ENCODE measurements at regions not wholly inside any gene's neighbourhood (a gene's known extent, or its start where the extent isn't known, plus 50 kb on each side); places are given as distances from the start of the nearest gene placed in this dataset.

DNA sequence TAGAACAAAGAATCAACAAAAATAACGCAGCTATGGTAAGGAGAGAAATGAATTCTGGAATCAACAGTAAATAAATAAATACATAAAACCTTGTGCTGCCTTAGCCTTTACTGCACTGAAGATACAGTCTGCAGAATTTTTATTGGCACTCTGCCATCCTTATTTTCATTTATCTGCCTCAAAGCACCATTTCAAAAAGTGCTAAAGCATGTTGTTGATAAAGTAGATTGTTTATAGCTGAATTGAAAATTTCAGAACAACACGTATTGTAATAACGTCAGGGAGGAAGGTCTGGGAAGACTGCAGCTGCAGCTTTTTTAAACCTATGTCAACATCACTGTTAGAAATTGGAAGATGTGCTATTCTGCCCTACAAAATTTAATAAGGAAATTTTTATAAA lies 787.2 kb downstream of the PLCL1 start:
- Histone ChIP-seq H3K4me2 (ENCODE audit: low read length) (no peak overlapping the region), H3K4me3 (ENCODE audit: low read length) (no peak overlapping the region), H4K20me1 (ENCODE audit: low read length) (no peaks in the 10 kb centered on the region), H3K79me2 (ENCODE audit: low read length) (no peaks in the 10 kb centered on the region), H3F3A (ENCODE audit: low read length, unreplicated experiment) (no peaks in the 10 kb centered on the region), H3K4me1 (ENCODE audit: insufficient read depth, low read length) (no peaks in the 10 kb centered on the region), H2AFZ (ENCODE audit: low read length) (no peak overlapping the region), H3K36me3 (ENCODE audit: low read depth, low read length) (no peaks in the 10 kb centered on the region), H3K9me2 (replicated peaks; ENCODE audit: low read length) (no peaks in the 10 kb centered on the region), H3K27ac (ENCODE audit: low read length) (no peak overlapping the region), H3K9ac (ENCODE audit: low read length) (no peak overlapping the region), H3K9me3 (ENCODE audit: low read length) (no peaks in the 10 kb centered on the region), H3K27me3 (ENCODE audit: low read length) (no peaks in the 10 kb centered on the region)
- ATAC-seq, result no peak
- no TSS peak for BruUV-seq (replicated peaks)
- ChIA-PET CTCF (no interaction called here), POLR2A (ENCODE audit: unreplicated experiment) (no interaction called here)
- no peak for DNase-seq
- TF ChIP-seq, protein P1, sequence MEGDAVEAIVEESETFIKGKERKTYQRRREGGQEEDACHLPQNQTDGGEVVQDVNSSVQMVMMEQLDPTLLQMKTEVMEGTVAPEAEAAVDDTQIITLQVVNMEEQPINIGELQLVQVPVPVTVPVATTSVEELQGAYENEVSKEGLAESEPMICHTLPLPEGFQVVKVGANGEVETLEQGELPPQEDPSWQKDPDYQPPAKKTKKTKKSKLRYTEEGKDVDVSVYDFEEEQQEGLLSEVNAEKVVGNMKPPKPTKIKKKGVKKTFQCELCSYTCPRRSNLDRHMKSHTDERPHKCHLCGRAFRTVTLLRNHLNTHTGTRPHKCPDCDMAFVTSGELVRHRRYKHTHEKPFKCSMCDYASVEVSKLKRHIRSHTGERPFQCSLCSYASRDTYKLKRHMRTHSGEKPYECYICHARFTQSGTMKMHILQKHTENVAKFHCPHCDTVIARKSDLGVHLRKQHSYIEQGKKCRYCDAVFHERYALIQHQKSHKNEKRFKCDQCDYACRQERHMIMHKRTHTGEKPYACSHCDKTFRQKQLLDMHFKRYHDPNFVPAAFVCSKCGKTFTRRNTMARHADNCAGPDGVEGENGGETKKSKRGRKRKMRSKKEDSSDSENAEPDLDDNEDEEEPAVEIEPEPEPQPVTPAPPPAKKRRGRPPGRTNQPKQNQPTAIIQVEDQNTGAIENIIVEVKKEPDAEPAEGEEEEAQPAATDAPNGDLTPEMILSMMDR (conservative IDR thresholded peaks at IDR 0.05; ENCODE audit: low read depth, low read length), result no peak
- TF ChIP-seq EZH2 (IDR thresholded peaks at IDR 0.05; ENCODE audit: low read length, unreplicated experiment) (no peak), EZH2phosphoT487 (IDR thresholded peaks at IDR 0.05; ENCODE audit: borderline replicate concordance, low read length) (no peak)
- intact Hi-C loops (cut with micrococcal nuclease), result no loop called here

DNA sequence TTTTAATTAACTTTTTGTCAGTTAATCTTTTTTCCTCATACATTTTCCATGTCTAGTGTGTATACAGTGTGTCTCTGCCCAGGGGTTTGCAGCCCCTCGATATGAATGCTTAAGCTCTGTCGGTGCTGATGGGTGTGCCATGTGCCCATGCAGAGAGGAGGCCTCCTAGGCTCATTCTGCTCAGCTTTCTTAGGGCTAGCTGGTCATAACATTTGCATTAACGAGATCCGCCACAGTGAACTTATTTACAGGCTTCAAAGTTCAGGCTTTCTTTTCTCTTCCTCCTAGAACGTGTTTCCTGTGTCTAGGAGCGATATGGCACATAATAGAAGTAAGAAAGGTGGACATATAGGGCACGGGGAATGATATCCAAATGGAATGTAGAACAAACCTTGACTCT lies 783.3 kb downstream of the PLCL1 start:
- DNase-seq (no peak), ATAC-seq (no peak)
- H3K79me2 ChIP-seq (ENCODE audit: low read length), result no peaks in the 10 kb centered on the region
- H3K36me3 ChIP-seq (ENCODE audit: low read depth, low read length), result no peaks in the 10 kb centered on the region
- intact Hi-C loops (cut with micrococcal nuclease), result no loop called here
- TF ChIP-seq EZH2 (IDR thresholded peaks at IDR 0.05; ENCODE audit: low read length, unreplicated experiment) (no peak), EZH2phosphoT487 (IDR thresholded peaks at IDR 0.05; ENCODE audit: borderline replicate concordance, low read length) (no peak)
- TF ChIP-seq, protein P1 (conservative IDR thresholded peaks at IDR 0.05; ENCODE audit: low read depth, low read length), result no peak
- no peak overlapping the region for H3K27ac ChIP-seq (ENCODE audit: low read length)
- no peak overlapping the region for H3K9ac ChIP-seq (ENCODE audit: low read length)
- CTCF ChIA-PET, result no interaction called here
- no peaks in the 10 kb centered on the region for H3K9me3 ChIP-seq (ENCODE audit: low read length)
- H3K27me3 ChIP-seq (ENCODE audit: low read length), result no peaks in the 10 kb centered on the region
- BruUV-seq (replicated peaks), result no TSS peak
- H3F3A ChIP-seq (ENCODE audit: low read length, unreplicated experiment), result no peaks in the 10 kb centered on the region
- H3K4me3 ChIP-seq (ENCODE audit: low read length), result no peak overlapping the region
- H2AFZ ChIP-seq (ENCODE audit: low read length), result no peak overlapping the region
- H3K9me2 ChIP-seq (replicated peaks; ENCODE audit: low read length), result no peaks in the 10 kb centered on the region
- no peak overlapping the region for H3K4me2 ChIP-seq (ENCODE audit: low read length)
- no peaks in the 10 kb centered on the region for H4K20me1 ChIP-seq (ENCODE audit: low read length)
- H3K4me1 ChIP-seq (ENCODE audit: insufficient read depth, low read length), result no peaks in the 10 kb centered on the region
- POLR2A ChIA-PET (ENCODE audit: unreplicated experiment), result no interaction called here

DNA sequence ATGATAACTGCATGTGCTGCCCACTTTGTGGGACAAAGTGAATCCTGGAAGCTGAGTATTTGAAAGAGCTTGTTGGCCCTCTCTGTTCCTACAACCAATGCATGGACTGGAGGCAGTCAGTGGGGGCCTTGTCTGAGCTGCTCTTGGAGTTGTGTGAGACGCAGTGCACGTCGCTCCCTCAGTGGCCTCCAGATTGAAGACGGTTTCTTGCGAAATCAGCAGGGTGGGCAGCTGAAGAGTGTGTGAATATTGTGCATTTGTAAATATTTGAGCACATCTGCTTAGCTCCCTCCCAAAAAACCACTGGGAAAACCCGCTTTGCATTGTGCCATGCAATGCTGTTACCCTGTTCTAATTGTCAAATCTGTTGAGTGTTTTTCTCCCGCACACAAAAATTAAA lies 782.8 kb downstream of the PLCL1 start:
- H3K9me2 ChIP-seq (replicated peaks; ENCODE audit: low read length), result no peaks in the 10 kb centered on the region
- no peaks in the 10 kb centered on the region for H3K27me3 ChIP-seq (ENCODE audit: low read length)
- no peaks in the 10 kb centered on the region for H3F3A ChIP-seq (ENCODE audit: low read length, unreplicated experiment)
- ATAC-seq (no peak), DNase-seq (no peak)
- no peaks in the 10 kb centered on the region for H3K79me2 ChIP-seq (ENCODE audit: low read length)
- no peak for TF ChIP-seq EZH2 (IDR thresholded peaks at IDR 0.05; ENCODE audit: low read length, unreplicated experiment)
- no peak for TF ChIP-seq EZH2phosphoT487 (IDR thresholded peaks at IDR 0.05; ENCODE audit: borderline replicate concordance, low read length)
- TF ChIP-seq, protein P1 (conservative IDR thresholded peaks at IDR 0.05; ENCODE audit: low read depth, low read length), result no peak
- H2AFZ ChIP-seq (ENCODE audit: low read length), result no peak overlapping the region
- H3K9ac ChIP-seq (ENCODE audit: low read length), result no peak overlapping the region
- CTCF ChIA-PET, result no interaction called here
- no peaks in the 10 kb centered on the region for H4K20me1 ChIP-seq (ENCODE audit: low read length)
- intact Hi-C loops (cut with micrococcal nuclease), result no loop called here
- no peak overlapping the region for H3K4me2 ChIP-seq (ENCODE audit: low read length)
- no peak overlapping the region for H3K4me3 ChIP-seq (ENCODE audit: low read length)
- H3K9me3 ChIP-seq (ENCODE audit: low read length), result no peaks in the 10 kb centered on the region
- POLR2A ChIA-PET (ENCODE audit: unreplicated experiment), result no interaction called here
- H3K27ac ChIP-seq (ENCODE audit: low read length), result no peak overlapping the region
- H3K36me3 ChIP-seq (ENCODE audit: low read depth, low read length), result no peaks in the 10 kb centered on the region
- no TSS peak for BruUV-seq (replicated peaks)
- no peaks in the 10 kb centered on the region for H3K4me1 ChIP-seq (ENCODE audit: insufficient read depth, low read length)

All from PC-3 (cell line).